ENCODE measurements at regions not wholly inside any gene's neighbourhood (a gene's known extent, or its start where the extent isn't known, plus 50 kb on each side); places are given as distances from the start of the nearest gene placed in this dataset.
"Not testable (repeated sequence)": the region's sequence is repeated elsewhere in the genome, so short reads cannot be mapped to it uniquely, and the experiment has no call there.

DNA sequence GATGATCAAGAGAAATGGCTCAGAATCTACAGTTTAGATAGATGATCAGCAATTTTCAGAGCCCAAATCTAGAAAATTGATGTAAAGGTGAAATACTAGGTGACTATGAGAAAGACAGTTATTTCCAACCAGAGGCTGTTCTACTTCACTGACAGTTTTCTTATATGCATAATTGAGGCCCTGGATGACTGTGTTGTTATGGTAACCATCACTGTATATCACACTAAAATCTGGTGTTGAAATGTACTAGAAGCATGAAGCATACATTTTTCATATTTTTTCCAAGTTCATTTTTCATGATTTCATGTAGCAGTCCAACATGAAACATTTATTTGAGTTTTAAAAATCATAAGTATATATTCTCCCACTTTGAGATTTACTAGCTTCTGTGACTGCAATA, 87.4 kb downstream of the ATXN3L start:
- in situ Hi-C loops (cut with MboI; ENCODE audit: low sequenced_read_pairs): no loop called here

DNA sequence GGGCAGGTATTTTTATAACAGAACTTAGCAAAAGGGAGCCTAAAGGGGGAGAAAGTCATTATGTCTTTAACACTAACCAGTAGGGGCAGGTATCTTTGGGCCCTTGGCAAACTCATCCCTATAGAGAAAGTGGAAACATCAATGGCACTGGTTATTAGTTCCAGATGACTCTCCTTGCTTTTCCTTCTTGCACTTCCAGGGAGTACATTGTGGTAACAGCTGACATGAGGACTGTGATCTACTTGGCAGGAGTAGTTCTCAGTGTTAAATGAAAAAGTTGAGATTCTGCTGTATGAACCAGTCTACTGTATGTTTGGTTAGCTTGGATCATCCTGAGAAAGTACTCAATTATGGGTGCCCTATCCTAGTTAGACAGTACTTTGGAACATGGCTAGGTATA, 93.6 kb downstream of the ATXN3L start:
- in situ Hi-C loops (cut with MboI; ENCODE audit: low sequenced_read_pairs): no loop called here

DNA sequence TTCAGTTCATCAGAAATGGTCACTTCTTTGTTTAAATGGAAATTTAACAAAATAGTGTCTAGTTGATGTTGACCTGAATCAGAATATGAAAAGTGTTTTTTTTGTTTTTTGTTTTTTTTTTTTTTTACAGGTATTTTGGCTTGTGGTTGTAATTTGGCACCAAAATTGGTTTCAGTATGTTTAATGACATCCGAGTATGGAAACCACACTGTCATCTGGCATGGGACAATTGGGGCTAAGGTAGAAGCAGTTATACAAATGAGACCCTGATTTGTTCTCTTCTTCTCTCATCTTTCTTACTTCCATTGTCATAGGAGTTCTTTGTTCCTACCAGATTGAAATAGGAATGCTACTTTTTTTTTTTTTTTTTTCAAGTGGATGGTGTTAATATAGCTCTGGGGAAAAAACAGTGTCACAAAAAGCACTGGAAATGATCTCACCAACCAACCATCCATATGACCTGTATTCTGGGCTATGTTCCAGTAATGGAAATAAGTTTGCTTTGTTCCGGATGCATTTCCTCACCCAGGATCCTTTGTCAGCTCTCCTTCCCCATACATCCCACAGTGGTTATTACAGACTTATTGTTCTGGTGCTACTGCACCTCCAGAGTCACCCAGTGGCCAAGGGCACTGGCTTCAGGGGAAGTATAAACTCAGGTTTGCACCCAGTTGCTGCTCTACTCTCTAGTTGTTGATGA, 95.8 kb downstream of the ATXN3L start:
- in situ Hi-C loops (cut with MboI; ENCODE audit: low sequenced_read_pairs): no loop called here

DNA sequence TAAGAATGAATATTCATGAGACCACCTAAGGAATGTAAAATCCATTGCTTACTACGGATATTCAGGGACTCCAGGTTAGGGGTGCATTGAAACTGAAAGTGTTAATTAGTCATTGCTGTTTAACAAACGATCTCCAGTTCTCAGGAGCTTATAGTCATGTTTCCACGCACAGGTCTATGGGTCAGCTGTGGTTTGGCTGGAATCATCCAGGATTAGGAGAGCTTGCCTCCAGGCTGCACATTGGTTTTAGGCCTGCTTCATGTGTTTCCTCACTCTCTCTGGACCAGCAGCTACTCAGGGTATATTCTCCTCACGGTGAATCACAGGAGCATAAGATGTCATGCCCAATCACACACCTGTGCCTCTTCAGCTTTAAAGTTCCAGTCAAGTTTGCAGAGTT, 98.9 kb downstream of the ATXN3L start:
- in situ Hi-C loops (cut with MboI; ENCODE audit: low sequenced_read_pairs): no loop called here

DNA sequence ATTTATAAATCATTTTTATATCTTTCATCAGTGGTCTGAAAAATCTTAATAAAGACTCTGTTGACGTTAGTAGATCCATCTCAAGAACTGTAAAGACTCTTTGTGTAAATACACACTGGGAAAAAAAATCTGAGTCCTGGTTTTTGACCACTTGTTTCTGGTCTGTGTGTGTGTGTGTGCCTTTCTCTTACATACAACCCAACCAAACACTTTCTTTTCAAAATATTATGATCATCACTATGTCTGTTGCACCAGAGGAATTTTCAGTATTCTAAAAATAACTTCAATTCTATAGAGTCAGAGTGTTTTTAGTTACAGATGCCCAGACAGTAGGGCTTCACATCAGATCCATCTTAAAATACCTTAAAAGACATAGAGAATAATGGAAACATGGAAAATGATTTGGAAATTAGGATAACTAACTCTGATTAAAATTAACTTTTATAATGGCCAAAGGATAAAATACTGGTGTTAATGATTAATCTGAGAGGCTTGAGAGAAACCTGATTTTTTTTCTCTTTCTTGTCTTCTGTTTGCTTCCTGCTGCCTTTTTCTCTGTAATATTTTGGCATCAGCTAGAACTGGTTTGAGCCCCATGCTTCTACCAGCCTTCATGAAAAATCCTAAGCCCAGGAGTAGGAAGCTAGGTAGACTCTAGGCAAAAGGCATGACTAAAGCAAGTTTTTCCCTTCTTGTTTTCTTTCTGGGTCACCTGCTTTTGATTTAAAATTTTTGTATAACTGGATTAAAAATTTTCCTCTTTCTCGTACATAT, 99.7 kb downstream of the ATXN3L start:
- in situ Hi-C loops (cut with MboI; ENCODE audit: low sequenced_read_pairs): no loop called here

DNA sequence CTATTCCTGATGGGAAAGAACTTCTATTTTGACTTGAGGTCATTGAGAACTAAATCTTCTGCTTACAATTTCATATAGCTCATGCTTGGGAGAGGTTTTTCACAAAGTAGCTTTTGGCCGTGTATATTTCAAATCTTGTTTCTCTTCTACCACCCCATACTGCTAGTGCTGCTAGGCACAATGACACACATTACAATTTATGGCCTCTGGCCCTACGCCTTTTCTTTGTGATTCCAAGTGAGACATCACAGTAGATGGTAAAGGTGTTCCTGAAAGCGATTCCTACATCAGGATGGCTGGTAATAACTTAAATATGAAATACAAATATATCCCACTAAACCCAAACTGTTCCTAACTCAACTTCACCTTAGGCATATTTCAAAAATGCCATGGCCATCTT, 101.1 kb downstream of the ATXN3L start:
- in situ Hi-C loops (cut with MboI; ENCODE audit: low sequenced_read_pairs): no loop called here

DNA sequence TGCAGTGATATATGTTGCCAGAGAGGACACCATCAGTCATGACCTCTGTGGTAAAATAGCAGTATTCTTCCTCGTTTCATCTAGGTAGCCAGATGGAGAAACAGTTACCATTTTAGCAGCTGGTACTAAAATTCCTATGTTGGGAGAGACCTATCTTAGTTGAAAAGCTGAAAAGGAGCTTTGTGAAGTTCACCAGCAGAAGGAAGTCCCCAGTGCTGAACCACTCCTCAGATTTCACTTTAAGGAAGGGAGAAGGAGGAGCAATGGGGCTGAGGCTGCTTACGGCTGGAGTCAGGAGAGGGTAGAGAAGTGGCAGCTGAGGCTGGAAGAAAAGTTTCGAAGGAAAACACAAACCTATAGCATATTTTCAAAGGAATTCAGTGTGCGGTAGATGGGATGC, 103.7 kb downstream of the ATXN3L start:
- in situ Hi-C loops (cut with MboI; ENCODE audit: low sequenced_read_pairs): no loop called here

DNA sequence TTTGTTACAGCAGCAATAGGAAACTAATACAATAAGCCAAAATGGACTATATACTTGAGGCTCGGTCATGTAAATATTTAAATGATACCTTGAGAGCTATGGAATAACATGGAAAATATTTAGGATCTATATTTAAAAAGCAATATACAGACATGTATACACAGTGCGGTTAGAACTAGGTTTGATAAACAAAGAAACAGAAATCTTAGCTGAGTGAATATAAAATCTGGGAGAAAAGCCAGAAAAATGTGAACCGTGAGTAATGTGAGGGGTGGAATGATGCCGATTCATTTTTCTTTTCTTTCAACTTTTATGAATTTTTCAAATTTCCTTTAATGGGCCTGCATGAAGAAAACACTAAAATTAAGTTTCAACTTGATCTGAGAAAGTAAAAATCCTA, 104.1 kb downstream of the ATXN3L start:
- in situ Hi-C loops (cut with MboI; ENCODE audit: low sequenced_read_pairs): no loop called here

DNA sequence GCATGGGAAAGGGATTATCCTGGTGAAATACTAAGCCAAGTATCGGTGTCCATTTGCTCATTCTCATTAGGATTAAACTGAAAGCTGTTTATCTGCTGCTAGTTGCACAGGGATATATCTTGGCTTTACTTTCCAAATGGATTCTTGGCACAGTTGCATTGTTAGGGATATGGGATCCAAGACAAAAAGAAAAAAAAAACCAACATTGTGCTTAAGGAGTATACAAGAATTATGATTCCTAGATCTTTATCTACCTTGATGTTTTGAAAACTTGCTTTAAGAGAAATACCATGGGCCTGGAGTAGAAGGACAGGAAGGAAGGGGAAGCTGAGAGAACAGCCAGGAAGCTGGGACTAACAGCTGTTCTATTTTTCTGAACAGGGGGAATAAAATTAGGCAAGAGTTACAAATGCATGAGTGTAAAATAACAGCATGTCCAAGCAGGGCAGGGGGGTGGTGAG, 107.6 kb downstream of the ATXN3L start:
- in situ Hi-C loops (cut with MboI; ENCODE audit: low sequenced_read_pairs): no loop called here

DNA sequence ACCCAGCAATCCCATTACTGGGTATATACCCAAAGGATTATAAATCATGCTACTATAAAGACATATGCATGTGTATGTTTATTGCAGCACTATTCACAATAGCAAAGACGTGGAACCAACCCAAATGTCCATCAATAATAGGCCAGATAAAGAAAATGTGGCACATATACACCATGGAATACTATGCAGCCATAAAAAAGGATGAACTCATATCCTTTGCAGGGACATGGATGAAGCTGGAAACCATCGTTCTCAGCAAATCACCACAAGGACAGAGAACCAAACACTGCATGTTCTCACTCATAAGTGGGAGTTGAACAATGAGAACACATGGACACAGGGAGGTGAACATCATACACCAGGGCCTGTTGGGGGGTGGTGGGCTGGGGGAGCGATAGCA, 109.7 kb downstream of the ATXN3L start:
- in situ Hi-C loops (cut with MboI; ENCODE audit: low sequenced_read_pairs): not testable (repeated sequence)

DNA sequence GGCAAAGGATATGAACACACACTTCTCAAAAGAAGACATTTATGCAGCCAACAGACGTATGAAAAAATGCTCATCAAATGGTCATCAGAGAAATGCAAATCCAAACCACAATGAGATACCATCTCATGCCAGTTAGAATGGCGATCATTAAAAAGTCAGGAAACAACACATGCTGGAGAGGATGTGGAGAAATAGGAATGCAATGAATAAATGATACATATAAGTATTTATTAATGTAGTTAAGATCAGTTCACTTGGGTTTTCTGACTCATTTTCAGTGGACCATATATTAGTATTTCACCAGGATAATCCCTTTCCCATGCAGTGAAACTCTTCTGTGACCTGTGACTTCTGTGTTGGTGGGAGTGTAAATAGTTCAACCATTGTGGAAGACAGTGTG, 110.1 kb downstream of the ATXN3L start:
- in situ Hi-C loops (cut with MboI; ENCODE audit: low sequenced_read_pairs): not testable (repeated sequence)

DNA sequence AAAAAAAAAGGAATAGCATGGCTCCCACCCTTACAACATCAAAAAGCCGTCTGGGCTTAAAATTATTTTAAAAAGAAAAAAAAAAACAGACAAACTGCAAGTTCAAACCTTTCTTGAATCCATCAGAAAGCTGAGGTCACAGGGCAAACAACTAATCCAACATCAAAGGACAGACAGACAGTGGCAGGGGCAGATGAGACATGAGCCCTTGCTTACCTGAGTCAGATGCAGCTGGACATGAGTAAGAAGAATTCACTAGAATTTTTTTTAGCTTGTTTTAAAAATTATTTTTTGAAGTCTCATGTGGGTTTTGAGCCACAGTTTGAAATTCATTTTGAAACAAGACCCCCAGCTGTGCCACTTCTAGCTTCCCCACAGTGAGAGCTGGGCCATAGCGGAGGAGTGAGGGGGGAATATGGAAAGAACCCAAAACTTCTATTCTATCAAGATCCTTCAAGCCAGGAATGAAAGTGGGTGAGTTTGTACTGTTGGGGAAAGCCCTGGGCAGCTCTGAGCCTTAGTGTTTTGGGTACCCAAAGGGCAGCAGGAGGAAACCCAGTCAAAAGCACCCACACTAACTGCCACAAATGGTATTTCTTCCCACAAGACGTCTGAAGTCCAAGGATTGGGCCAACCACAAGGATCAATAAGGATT, 111.4 kb downstream of the ATXN3L start:
- in situ Hi-C loops (cut with MboI; ENCODE audit: low sequenced_read_pairs): no loop called here

DNA sequence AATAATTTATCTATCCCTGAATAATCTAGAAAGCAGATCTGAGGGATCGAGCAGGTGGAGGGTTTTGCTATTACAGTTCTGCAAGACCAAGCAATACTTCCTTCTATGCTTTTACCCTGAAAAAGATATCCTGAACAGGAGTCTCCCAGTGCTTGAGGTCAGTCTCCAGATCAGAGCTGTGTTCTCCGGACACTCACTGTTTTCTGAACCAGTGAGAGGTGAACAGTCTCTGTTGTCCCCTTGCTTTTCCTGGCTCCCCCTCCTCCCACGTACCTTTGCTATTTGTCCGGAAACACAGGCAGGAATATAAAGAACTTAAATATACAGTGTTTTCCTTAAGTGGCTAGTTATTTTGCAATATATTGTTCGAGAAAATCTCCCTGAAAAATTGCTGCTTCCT, 116.6 kb downstream of the ATXN3L start:
- in situ Hi-C loops (cut with MboI; ENCODE audit: low sequenced_read_pairs): no loop called here

DNA sequence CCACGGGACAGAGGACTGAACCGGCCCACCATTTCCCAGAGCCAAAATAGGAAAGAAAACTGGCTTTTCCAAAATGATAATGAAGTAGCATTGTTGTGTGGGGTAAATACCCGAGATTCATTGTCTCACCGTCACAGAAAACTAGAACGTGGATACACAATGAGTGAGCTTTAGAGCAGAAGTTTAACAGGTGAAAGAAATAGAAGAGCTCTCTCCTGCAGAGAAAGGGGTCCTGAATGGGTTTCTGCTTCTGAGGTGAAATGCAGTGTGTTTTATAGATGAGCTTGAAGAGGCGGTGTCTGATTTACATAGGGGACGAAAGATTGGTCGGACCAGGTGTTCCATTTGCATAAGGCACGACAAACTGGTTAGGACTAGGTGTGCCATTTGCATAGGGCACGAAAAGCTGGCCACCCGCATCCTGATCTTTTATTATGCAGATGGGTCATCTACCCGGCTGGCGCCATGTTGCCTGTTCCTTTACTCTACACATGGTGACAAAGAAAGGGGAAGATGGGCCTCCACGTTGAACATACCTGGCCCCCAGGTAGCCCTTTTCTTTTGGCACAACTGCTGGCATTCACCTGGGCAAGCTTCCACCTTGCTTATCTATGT, 118.1 kb downstream of the ATXN3L start:
- in situ Hi-C loops (cut with MboI; ENCODE audit: low sequenced_read_pairs): no loop called here

DNA sequence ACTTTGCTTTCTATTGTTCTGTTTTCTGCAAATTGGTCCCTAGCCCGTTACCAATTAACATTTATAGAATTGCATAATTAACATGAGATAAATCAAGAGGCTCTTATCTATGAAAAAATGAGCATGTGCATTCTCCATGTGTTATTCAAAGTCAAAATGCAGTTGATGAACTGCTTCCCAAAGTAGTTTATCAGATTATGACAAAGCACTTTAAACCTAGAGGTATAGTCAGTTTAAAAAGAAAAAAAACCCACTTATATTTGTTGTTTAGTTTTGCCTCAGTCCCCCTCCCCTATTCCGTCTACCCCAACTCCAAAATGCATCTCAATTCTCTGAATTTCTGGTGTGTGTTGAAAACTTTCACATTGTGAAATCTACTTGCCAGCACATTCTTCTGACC, 119.5 kb downstream of the ATXN3L start:
- in situ Hi-C loops (cut with MboI; ENCODE audit: low sequenced_read_pairs): no loop called here

DNA sequence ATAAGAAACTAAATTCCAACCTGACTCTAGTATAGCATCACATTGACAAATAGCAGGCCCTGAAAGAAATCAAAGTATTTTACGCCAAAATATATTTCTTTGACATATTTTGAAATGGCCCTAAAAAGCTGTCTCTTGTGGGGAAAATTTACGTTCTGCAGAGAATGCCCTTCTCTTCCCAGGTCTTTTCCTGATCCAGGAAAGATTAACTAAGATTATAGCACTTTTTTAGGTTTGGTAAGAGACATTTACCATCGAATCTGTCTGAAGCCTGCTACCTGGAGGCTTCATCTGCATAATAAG, 121.1 kb downstream of the ATXN3L start:
- in situ Hi-C loops (cut with MboI; ENCODE audit: low sequenced_read_pairs): no loop called here

DNA sequence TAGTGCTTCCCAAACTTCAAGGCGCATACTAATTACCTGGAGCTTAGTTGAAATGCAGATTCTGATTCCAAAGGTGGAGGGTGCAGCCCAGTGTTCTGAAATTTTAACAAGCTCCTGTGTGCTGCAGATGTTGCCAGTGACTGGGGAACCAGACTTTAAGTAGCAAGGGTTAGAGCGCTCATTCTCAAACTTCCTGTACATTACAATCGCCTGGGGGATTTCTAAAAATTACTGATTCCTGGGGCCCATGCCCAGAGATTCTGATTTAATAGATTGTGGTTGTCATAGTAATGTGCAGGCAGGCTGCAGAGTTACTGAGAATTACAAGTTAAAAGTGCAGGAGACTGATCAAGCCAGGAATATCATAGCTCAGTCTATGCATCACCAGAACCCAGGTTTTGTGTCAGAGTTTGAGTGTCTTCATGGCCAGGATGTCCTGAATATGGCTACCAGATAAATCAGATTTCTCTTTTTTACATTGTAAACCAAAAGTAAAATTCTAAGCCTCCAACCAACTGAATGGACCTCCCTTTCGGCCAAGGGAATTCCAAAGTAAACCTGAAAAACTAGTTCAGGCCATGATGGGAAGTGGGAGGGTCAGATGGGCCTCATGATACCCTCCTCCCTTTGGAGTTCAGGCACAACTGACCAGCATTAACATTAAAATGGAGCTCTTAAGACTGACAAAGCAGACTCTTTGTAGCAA, 121.6 kb downstream of the ATXN3L start:
- in situ Hi-C loops (cut with MboI; ENCODE audit: low sequenced_read_pairs): no loop called here

DNA sequence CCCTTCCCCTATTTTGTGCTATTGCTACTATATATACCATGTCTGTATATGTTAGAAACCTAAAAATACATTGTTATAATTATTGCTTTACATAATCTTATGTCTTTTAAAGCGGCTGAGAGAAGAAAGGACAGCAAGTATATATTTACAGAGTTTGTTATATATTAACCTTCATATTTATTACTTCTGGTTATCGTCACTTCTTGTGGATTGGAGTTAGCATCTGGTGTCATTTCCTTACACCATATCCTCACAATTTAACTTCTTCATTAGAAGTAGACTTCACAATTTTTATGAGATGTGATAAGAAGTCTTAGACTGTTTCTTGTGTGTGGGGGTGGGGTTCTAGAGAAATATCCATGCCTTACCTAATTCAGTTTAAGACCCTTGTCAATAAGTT, 123.1 kb downstream of the ATXN3L start:
- in situ Hi-C loops (cut with MboI; ENCODE audit: low sequenced_read_pairs): no loop called here

DNA sequence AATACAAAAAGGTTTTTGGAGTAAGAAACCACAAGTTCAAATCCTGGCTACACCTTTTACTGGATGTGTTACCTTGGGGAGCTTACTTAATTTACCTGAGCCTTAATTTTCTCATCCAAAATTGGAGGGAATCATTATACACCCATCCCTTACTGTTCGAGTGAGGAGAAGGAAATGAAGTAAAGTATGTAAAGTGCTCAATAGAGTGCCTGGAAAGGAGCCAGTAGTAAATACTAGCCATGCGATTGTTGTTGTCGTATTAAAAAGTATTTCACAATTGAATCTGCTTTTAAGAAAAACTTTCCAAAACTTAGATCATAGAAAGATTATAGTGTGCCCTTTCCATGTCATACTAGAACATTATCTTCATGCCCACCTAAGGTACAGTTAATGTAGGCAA, 124.5 kb downstream of the ATXN3L start:
- in situ Hi-C loops (cut with MboI; ENCODE audit: low sequenced_read_pairs): no loop called here

DNA sequence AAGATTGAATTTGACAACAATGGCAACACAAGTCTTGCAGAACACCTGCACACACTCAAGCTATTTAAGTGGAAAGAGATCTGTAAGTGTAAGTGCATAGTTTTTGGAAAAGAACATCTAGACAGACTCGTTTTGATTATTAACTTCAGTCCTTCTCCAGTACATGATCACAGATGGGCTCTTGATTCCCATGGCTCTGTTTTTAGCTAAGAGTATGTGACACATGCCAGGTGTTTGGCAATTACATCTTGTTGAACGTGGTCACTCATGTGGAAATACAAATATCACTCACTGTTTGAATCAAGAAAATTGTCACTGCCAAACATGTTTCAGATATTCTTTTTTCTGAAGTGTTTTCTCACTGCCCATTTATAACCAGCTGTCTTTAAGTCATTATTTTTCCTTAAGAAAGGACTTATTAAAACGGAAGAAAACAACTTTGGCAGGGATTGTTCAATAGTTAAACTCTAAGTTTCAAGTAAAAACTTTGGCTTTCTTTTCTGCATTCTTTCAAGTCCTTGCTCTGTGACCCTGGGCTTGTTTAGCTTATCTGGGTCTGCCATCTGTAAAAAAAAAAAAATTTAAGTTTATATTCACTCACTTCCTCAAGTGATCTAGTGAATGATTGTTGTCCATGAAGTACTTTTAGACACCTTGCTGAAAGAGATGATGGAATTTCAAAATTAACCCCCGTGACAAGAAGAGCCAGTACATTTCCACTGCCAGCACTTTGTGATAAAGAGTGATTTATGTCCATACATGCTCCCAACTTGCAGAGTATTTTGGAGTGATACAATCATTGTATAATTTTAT, 125.4 kb downstream of the ATXN3L start:
- in situ Hi-C loops (cut with MboI; ENCODE audit: low sequenced_read_pairs): no loop called here
